Trophoblast cell (in vitro differentiated cells and primary cell): ENCODE measurements at regions not wholly inside any gene's neighbourhood (a gene's known extent, or its start where the extent isn't known, plus 50 kb on each side); places are given as distances from the start of the nearest gene placed in this dataset.
A peak's percentile ranks its signal among the peaks of the same experiment; 100 is the strongest.
"Not testable (repeated sequence)": the region's sequence is repeated elsewhere in the genome, so short reads cannot be mapped to it uniquely, and the experiment has no call there.

Source experiments
- DNase-seq, 2 donors: peaks; one replicate each; pipeline ENCODE4 v3.0.0-alpha.2; 2016
- H2AFZ ChIP-seq: 2 replicates; pipeline ENCODE4 v1.6.1; 2013; ENCODE audit warnings: low read length, moderate library complexity, mild to moderate bottlenecking; ENCODE audit not compliant: insufficient read depth, poor library complexity
- H2AK5ac ChIP-seq: 2 replicates; pipeline ENCODE4 v1.6.1; 2013; ENCODE audit warnings: mild to moderate bottlenecking, low read length
- H2BK120ac ChIP-seq: 2 replicates; pipeline ENCODE4 v1.6.1; 2013; ENCODE audit warnings: low read length, mild to moderate bottlenecking, moderate library complexity; ENCODE audit not compliant: insufficient read depth, poor library complexity
- H2BK12ac ChIP-seq: 2 replicates; pipeline ENCODE4 v1.6.1; 2013; ENCODE audit warnings: mild to moderate bottlenecking, low read length, moderate library complexity
- H2BK5ac ChIP-seq: 2 replicates; pipeline ENCODE4 v1.6.1; 2013; ENCODE audit warnings: low read length, low read depth, moderate library complexity, mild to moderate bottlenecking; ENCODE audit not compliant: poor library complexity
- H3K14ac ChIP-seq: 2 replicates; pipeline ENCODE4 v1.6.1; 2013; ENCODE audit warnings: mild to moderate bottlenecking, low read length
- H3K18ac ChIP-seq: 2 replicates; pipeline ENCODE4 v1.6.1; 2013; ENCODE audit warnings: mild to moderate bottlenecking, low read length
- H3K23ac ChIP-seq: 2 replicates; pipeline ENCODE4 v1.6.1; 2013; ENCODE audit warnings: low read length
- H3K27ac ChIP-seq: 2 replicates; pipeline ENCODE4 v1.5.1; 2013; ENCODE audit warnings: low read depth, mild to moderate bottlenecking, inconsistent platforms, low read length, moderate library complexity
- H3K27me3 ChIP-seq: 2 replicates; pipeline ENCODE4 v1.6.1; 2013; ENCODE audit warnings: inconsistent platforms, mild to moderate bottlenecking, low read length, moderate library complexity; ENCODE audit not compliant: insufficient read depth
- H3K36me3 ChIP-seq, 2 experiments: 1 replicate in 1 of 2; 2 replicates in 1 of 2; pipeline ENCODE4 v1.6.1; 2013; ENCODE audit warnings: low read length in 2 of 2, mild to moderate bottlenecking in 2 of 2, moderate library complexity in 1 of 2; ENCODE audit not compliant: insufficient read depth in 2 of 2, control insufficient read depth in 1 of 2
- H3K4ac ChIP-seq: 2 replicates; pipeline ENCODE4 v1.6.1; 2013; ENCODE audit warnings: low read depth, mild to moderate bottlenecking, low read length, moderate library complexity
- H3K4me1 ChIP-seq, 2 experiments: 1 replicate in 1 of 2; 2 replicates in 1 of 2; pipeline ENCODE4 v1.6.1; 2013; ENCODE audit warnings: low read length in 2 of 2, mild to moderate bottlenecking in 2 of 2, moderate library complexity in 1 of 2; ENCODE audit not compliant: insufficient read depth in 2 of 2, control insufficient read depth in 1 of 2
- H3K4me2 ChIP-seq: 2 replicates; pipeline ENCODE4 v1.6.1; 2013; ENCODE audit warnings: inconsistent platforms, mild to moderate bottlenecking, low read length, moderate library complexity
- H3K4me3 ChIP-seq: 2 replicates; pipeline ENCODE4 v1.5.1; 2013; ENCODE audit warnings: mild to moderate bottlenecking, low read depth, low read length, inconsistent platforms
- H3K79me1 ChIP-seq: one replicate; pipeline ENCODE4 v1.6.1; 2013; ENCODE audit warnings: low read length
- H3K79me2 ChIP-seq: 2 replicates; pipeline ENCODE4 v1.6.1; 2013; ENCODE audit warnings: low read length, mild to moderate bottlenecking; ENCODE audit not compliant: control insufficient read depth, insufficient read depth, poor library complexity
- H3K9ac ChIP-seq: 2 replicates; pipeline ENCODE4 v1.6.1; 2013; ENCODE audit warnings: mild to moderate bottlenecking, low read length
- H3K9me3 ChIP-seq: 2 replicates; pipeline ENCODE4 v1.6.1; 2013; ENCODE audit warnings: low read depth, mild to moderate bottlenecking, control low read depth, inconsistent platforms, low read length; ENCODE audit not compliant: insufficient read depth
- H4K12ac ChIP-seq: 2 replicates; pipeline ENCODE4 v1.6.1; 2013; ENCODE audit warnings: low read depth, mild to moderate bottlenecking, low read length, moderate library complexity
- H4K8ac ChIP-seq: 2 replicates; pipeline ENCODE4 v1.6.1; 2013; ENCODE audit warnings: low read depth, mild to moderate bottlenecking, low read length, moderate library complexity
- H4K91ac ChIP-seq: one replicate; pipeline ENCODE4 v1.6.1; 2013; ENCODE audit warnings: low read depth, mild to moderate bottlenecking, low read length, moderate library complexity
- WGBS: extraction: QIAGEN DNeasy Blood & Tissue Kit; methylation state at CpG from one replicate; pipeline ENCODE4 v1.1.7; 2013; ENCODE audit warnings: missing lambda C conversion rate; ENCODE audit not compliant: insufficient read length, insufficient coverage; ENCODE audit errors: extremely low coverage; 5-methylcytosine and 5-hydroxymethylcytosine counted together

DNA sequence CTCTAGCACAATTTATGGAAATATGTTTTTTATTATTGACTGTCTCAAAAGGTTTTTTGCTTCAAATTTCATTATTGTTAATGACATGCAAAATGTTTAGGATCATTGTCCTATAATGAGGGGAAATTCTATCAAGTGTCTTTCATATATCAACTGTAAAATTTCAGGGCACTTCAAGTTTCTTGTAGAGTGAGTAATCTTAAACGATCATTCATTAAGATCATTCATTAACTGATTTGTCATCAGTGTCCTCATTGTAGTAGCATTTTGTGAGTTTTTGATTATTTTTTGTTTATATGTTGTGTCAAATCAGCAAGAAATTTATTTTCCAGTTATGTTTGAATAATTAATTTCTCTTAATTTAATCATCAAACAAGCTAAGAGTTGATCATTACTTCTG is 111.8 kb upstream of the PRDX6 start:
- no peak overlapping the region for H3K27ac ChIP-seq
- no peak overlapping the region for H4K91ac ChIP-seq
- H3K79me2 ChIP-seq = no peaks in the 10 kb centered on the region
- H3K36me3 ChIP-seq = no peaks in the 10 kb centered on the region
- no peak overlapping the region for H3K14ac ChIP-seq
- H4K12ac ChIP-seq = no peak overlapping the region
- no peaks in the 10 kb centered on the region for H3K79me1 ChIP-seq
- no peak overlapping the region for H3K23ac ChIP-seq
- H2AFZ ChIP-seq = no peak overlapping the region
- H3K4ac ChIP-seq = no peak overlapping the region
- no peak overlapping the region for H2AK5ac ChIP-seq
- no peak overlapping the region for H3K4me2 ChIP-seq
- no peak overlapping the region for H3K9ac ChIP-seq
- H2BK120ac ChIP-seq = no peak overlapping the region
- H3K27me3 ChIP-seq = no peaks in the 10 kb centered on the region
- H4K8ac ChIP-seq = no peak overlapping the region
- no peak overlapping the region for H2BK12ac ChIP-seq
- no peaks in the 10 kb centered on the region for H3K4me1 ChIP-seq
- WGBS = no CpG with 5 or more reads among the region's 1 CpG
- no peak for DNase-seq
- H3K9me3 ChIP-seq = no peaks in the 10 kb centered on the region
- H3K4me3 ChIP-seq = no peak overlapping the region
- no peak overlapping the region for H2BK5ac ChIP-seq
- H3K18ac ChIP-seq = no peak overlapping the region

DNA sequence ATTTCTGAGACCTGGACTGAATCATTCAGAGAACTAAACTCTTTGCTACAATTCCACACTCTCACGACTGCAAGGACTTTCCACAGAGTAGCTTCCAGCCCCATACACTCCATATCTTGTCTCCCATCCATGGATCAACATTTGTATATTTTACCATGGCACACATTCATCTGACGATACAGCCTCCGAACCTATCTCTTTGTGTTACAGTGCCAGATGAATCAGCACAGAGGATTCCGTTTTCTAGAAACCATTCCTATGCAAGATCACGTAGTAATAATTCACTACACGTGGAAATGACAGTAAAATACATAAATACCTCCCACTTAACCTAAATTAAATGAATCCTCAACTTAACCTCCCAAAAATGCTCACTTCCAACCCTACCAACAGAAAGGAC is 110.0 kb upstream of the PRDX6 start:
- H3K14ac ChIP-seq = no peak overlapping the region
- no peaks in the 10 kb centered on the region for H3K27me3 ChIP-seq
- no peak overlapping the region for H2BK5ac ChIP-seq
- H4K91ac ChIP-seq = no peak overlapping the region
- H3K79me2 ChIP-seq = no peaks in the 10 kb centered on the region
- no peak overlapping the region for H2AK5ac ChIP-seq
- no peak overlapping the region for H2BK12ac ChIP-seq
- no peaks in the 10 kb centered on the region for H3K4me1 ChIP-seq
- H4K8ac ChIP-seq = no peak overlapping the region
- H3K36me3 ChIP-seq = no peaks in the 10 kb centered on the region
- H4K12ac ChIP-seq = no peak overlapping the region
- H2BK120ac ChIP-seq = no peak overlapping the region
- no peaks in the 10 kb centered on the region for H3K79me1 ChIP-seq
- WGBS = no CpG with 5 or more reads among the region's 6 CpGs
- H3K4ac ChIP-seq = no peak overlapping the region
- peak overlapping the region; percentile 80 for H3K23ac ChIP-seq
- no peak overlapping the region for H2AFZ ChIP-seq
- H3K27ac ChIP-seq = no peak overlapping the region
- no peak for DNase-seq
- no peaks in the 10 kb centered on the region for H3K9me3 ChIP-seq
- H3K18ac ChIP-seq = no peak overlapping the region
- no peak overlapping the region for H3K9ac ChIP-seq
- H3K4me2 ChIP-seq = no peak overlapping the region
- H3K4me3 ChIP-seq = no peak overlapping the region

DNA sequence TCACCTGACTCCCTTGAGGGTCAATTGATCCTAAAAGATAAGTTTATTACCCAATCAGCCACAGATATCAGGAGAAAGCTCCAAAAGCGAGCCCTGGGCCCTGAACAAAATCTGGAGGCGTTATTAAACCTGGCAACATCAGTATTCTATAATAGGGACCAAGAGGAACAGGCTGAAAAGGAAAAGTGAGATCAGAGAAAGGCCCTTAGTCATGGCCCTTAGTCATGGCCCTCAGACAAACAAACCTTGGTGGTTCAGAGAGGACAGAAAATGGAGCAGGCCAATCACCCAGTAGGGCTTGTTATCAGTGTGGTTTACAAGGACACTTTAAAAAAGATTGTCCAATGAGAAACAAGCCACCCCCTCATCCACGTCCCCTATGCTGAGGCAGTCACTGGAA is 106.5 kb upstream of the PRDX6 start:
- not testable (repeated sequence) for H4K8ac ChIP-seq, H2BK12ac ChIP-seq, H2AK5ac ChIP-seq, H3K79me1 ChIP-seq, H3K4me2 ChIP-seq, H2BK120ac ChIP-seq, H3K9me3 ChIP-seq, H2BK5ac ChIP-seq, H3K4ac ChIP-seq, H3K14ac ChIP-seq, H4K91ac ChIP-seq, H3K36me3 ChIP-seq, H3K27me3 ChIP-seq, H3K23ac ChIP-seq, H3K79me2 ChIP-seq, H3K4me1 ChIP-seq, H3K27ac ChIP-seq, H2AFZ ChIP-seq, DNase-seq, H3K4me3 ChIP-seq, H3K18ac ChIP-seq, H4K12ac ChIP-seq, H3K9ac ChIP-seq
- no CpG with 5 or more reads among the region's 3 CpGs for WGBS

DNA sequence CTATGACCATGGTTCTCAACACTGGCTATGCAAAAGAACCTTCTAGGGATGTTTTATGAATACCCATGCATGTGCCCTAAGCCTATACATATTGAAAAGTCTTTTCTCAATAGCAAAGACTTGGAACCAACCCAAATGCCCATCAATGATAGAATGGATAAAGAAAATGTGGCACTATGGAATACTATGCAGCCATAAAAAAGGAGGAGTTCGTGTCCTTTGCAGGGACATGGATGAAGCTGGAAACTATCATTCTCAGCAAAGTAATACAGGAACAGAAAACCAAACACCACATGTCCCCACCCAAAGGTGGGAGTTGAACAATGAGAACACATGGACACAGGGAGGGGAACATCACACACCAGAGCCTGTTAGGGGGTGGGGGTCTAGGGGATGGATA is 101.1 kb upstream of the PRDX6 start:
- not testable (repeated sequence) for H3K4me2 ChIP-seq, H2BK5ac ChIP-seq, H3K79me2 ChIP-seq, H2AFZ ChIP-seq, H4K91ac ChIP-seq, DNase-seq, H3K4me3 ChIP-seq, H3K9me3 ChIP-seq, H2AK5ac ChIP-seq, H4K8ac ChIP-seq, H2BK12ac ChIP-seq, H3K14ac ChIP-seq, H4K12ac ChIP-seq, H3K4ac ChIP-seq, H3K27me3 ChIP-seq, H3K79me1 ChIP-seq, H3K36me3 ChIP-seq, H3K9ac ChIP-seq, H3K4me1 ChIP-seq, H3K18ac ChIP-seq, H3K27ac ChIP-seq, H3K23ac ChIP-seq, H2BK120ac ChIP-seq
- WGBS = no CpG with 5 or more reads among the region's 1 CpG
